Hematopoietic multipotent progenitor cell treated with erythropoietin and hydrocortisone succinate and interleukin-3 and kit ligand, for 8 days (in vitro differentiated cells): ENCODE measurements at regions not wholly inside any gene's neighbourhood (a gene's known extent, or its start where the extent isn't known, plus 50 kb on each side); places are given as distances from the start of the nearest gene placed in this dataset.

Experiments
- DNase-seq: peaks from one replicate; pipeline ENCODE4 v3.0.0-alpha.2; 2015

- peak; percentile 59 for DNase-seq
Measured at GRCh38 chr1:165073185-165074007, 283.1 kb downstream of the LMX1A start.

GRCh38 chr1:165070675-165071074 is 285.8 kb downstream of the LMX1A start:
- no peak for DNase-seq

- DNase-seq = no peak
Measured at GRCh38 chr1:165069829-165070228, 286.7 kb downstream of the LMX1A start.

GRCh38 chr1:165068741-165069140 is 287.8 kb downstream of the LMX1A start:
- no peak for DNase-seq

- DNase-seq = no peak
Measured at GRCh38 chr1:165067829-165068228, 288.7 kb downstream of the LMX1A start.

GRCh38 chr1:165063181-165063965 is 293.1 kb downstream of the LMX1A start:
- no peak for DNase-seq

- no peak for DNase-seq
Measured at GRCh38 chr1:165062346-165062745, 294.2 kb downstream of the LMX1A start.

- DNase-seq = no peak
Measured at GRCh38 chr1:165060285-165060793, 296.2 kb downstream of the LMX1A start.

GRCh38 chr1:165057956-165058355 is 298.6 kb downstream of the LMX1A start:
- DNase-seq = no peak

- no peak for DNase-seq
Measured at GRCh38 chr1:165056914-165057313, 299.6 kb downstream of the LMX1A start.

GRCh38 chr1:165055581-165055980 is 300.9 kb downstream of the LMX1A start:
- DNase-seq = no peak

- no peak for DNase-seq
Measured at GRCh38 chr1:165054627-165055026, 301.9 kb downstream of the LMX1A start.

- DNase-seq = no peak
Measured at GRCh38 chr1:165053351-165053750, 303.2 kb downstream of the LMX1A start.

GRCh38 chr1:165052936-165053335 is 303.6 kb downstream of the LMX1A start:
- no peak for DNase-seq

- DNase-seq = no peak
Measured at GRCh38 chr1:165052431-165052830, 304.1 kb downstream of the LMX1A start.

GRCh38 chr1:165050246-165050645 is 306.3 kb downstream of the LMX1A start:
- DNase-seq = no peak

- DNase-seq = no peak
Measured at GRCh38 chr1:165047994-165048393, 308.5 kb downstream of the LMX1A start.

- no peak for DNase-seq
Measured at GRCh38 chr1:165045902-165046301, 310.6 kb downstream of the LMX1A start.

GRCh38 chr1:165040641-165041040 is 315.9 kb downstream of the LMX1A start:
- DNase-seq = no peak

GRCh38 chr1:165039996-165040395 is 316.5 kb downstream of the LMX1A start:
- DNase-seq = no peak

- DNase-seq = no peak
Measured at GRCh38 chr1:165036403-165036802, 320.1 kb downstream of the LMX1A start.

GRCh38 chr1:165034136-165034809 is 322.2 kb downstream of the LMX1A start:
- DNase-seq = no peak

GRCh38 chr1:165031001-165031400 is 325.5 kb downstream of the LMX1A start:
- no peak for DNase-seq
